Smooth muscle cell (in vitro differentiated cells): ENCODE measurements at regions not wholly inside any gene's neighbourhood (a gene's known extent, or its start where the extent isn't known, plus 50 kb on each side); places are given as distances from the start of the nearest gene placed in this dataset.

ENCODE experiments used
- DNase-seq: peaks from one replicate; lab custom pipeline; 2025; ENCODE audit not compliant: unreplicated experiment; lab: John Stamatoyannopoulos, UW
- H2AFZ ChIP-seq: fragments of 200-600 bp; sonication (generic); 2 replicates; pipeline ENCODE4 v1.6.0; 2016; ENCODE audit warnings: antibody characterized with exemption, low read depth, mild to moderate bottlenecking
- H3F3A ChIP-seq: fragments of 200-600 bp; sonication (generic); 2 replicates; pipeline ENCODE4 v1.6.0; 2017; ENCODE audit warnings: antibody characterized with exemption, low read depth
- H3K27ac ChIP-seq: fragments of 200-600 bp; sonication (generic); 2 replicates; pipeline ENCODE4 v1.5.1; 2016; ENCODE audit warnings: low read depth, mild to moderate bottlenecking
- H3K27me3 ChIP-seq: fragments of 200-600 bp; sonication (generic); 2 replicates; pipeline ENCODE4 v1.6.1; 2016; ENCODE audit warnings: low read depth, mild to moderate bottlenecking
- H3K36me3 ChIP-seq: fragments of 200-600 bp; sonication (generic); 2 replicates; pipeline ENCODE4 v1.5.1; 2016; ENCODE audit warnings: low read depth
- H3K4me1 ChIP-seq: fragments of 200-600 bp; sonication (generic); 2 replicates; pipeline ENCODE4 v1.5.1; 2016; ENCODE audit warnings: low read depth
- H3K4me2 ChIP-seq: fragments of 200-600 bp; sonication (generic); 2 replicates; pipeline ENCODE4 v1.6.0; 2016; ENCODE audit warnings: mild to moderate bottlenecking
- H3K4me3 ChIP-seq: fragments of 200-600 bp; sonication (generic); 2 replicates; pipeline ENCODE4 v1.5.1; 2016; ENCODE audit warnings: mild to moderate bottlenecking
- H3K79me2 ChIP-seq: fragments of 200-600 bp; sonication (generic); 2 replicates; pipeline ENCODE4 v1.6.0; 2016; ENCODE audit warnings: low read depth, mild to moderate bottlenecking
- H3K9ac ChIP-seq: fragments of 200-600 bp; sonication (generic); 2 replicates; pipeline ENCODE4 v1.6.0; 2016; ENCODE audit warnings: low read depth
- H3K9me3 ChIP-seq: fragments of 200-600 bp; sonication (generic); replicated peaks from 2 replicates; pipeline ENCODE4 v1.5.1; 2016; ENCODE audit warnings: low read depth
- H4K20me1 ChIP-seq: fragments of 200-600 bp; sonication (generic); 2 replicates; pipeline ENCODE4 v1.6.0; 2016; ENCODE audit warnings: low read depth
- CTCF ChIP-seq: fragments of 200-600 bp; sonication (generic); IDR thresholded peaks from 2 replicates; pipeline ENCODE4 v1.5.1; 2017; ENCODE audit warnings: borderline replicate concordance, mild to moderate bottlenecking, antibody characterized with exemption; ENCODE audit not compliant: insufficient read depth, poor library complexity, severe bottlenecking
- WGBS: methylation state at CpG from one replicate; pipeline ENCODE4 v1.1.7; 2016; ENCODE audit warnings: low lambda C conversion rate; 5-methylcytosine and 5-hydroxymethylcytosine counted together

DNA sequence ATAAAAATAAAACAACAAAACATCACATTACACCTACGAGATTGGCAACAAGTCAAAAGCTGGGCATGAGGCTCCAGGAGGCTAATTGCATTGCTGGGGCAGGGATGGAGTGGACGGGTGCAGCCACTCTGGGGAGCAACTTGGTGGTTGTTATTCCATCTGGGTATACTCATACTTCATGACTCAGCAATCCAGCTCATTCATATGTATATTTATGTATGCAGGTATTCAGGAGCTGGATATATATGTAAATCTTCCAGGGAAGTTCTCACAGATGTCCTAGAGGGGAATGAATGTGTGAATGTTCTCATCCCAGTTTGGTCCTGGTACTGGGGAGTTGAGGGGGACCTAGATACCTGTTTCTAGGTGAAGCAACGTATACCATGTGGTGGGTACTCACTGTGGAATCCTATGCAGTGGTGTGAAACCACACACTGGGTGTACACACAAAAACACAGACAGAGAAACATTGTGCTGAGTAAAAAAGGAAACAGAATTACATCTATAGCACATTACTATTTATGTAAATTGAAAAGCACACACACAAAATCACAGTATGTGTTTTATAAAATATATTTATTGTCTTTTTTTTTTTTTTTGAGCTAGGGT is 79.7 kb upstream of the RAB4A start:
- no peak for DNase-seq
- Histone ChIP-seq H3K4me2 (no peak overlapping the region), H3K27ac (no peak overlapping the region), H3K36me3 (no peaks in the 10 kb centered on the region), H3K27me3 (no peaks in the 10 kb centered on the region), H3K4me3 (no peak overlapping the region), H3K9me3 (no peaks in the 10 kb centered on the region), H3F3A (no peaks in the 10 kb centered on the region), H3K79me2 (no peaks in the 10 kb centered on the region), H3K4me1 (no peaks in the 10 kb centered on the region), H4K20me1 (no peaks in the 10 kb centered on the region), H2AFZ (no peak overlapping the region), H3K9ac (no peak overlapping the region)
- WGBS, result 78% methylated on average over 3 of the region's 3 CpGs
- no peak for TF ChIP-seq CTCF

- DNase-seq, result no peak
- Histone ChIP-seq H3K27me3 (no peaks in the 10 kb centered on the region), H4K20me1 (no peaks in the 10 kb centered on the region), H3K9ac (no peak overlapping the region), H3K9me3 (no peaks in the 10 kb centered on the region), H3K4me3 (no peak overlapping the region), H3K79me2 (no peaks in the 10 kb centered on the region), H3K4me2 (no peak overlapping the region), H3F3A (peaks cover 3% of the 10 kb centered on the region), H3K27ac (no peak overlapping the region), H3K36me3 (no peaks in the 10 kb centered on the region), H2AFZ (no peak overlapping the region), H3K4me1 (no peaks in the 10 kb centered on the region)
- no peak for TF ChIP-seq CTCF
- 34% methylated on average over 1 of the region's 1 CpG for WGBS
These were observed 78.9 kb upstream of the RAB4A start for GRCh38 chr1:229192031-229192430.

- H3K79me2 ChIP-seq, result no peaks in the 10 kb centered on the region
- H2AFZ ChIP-seq, result no peak overlapping the region
- no peak overlapping the region for H3K27ac ChIP-seq
- no peak for TF ChIP-seq CTCF
- no peaks in the 10 kb centered on the region for H3K27me3 ChIP-seq
- H3F3A ChIP-seq, result peaks cover 11% of the 10 kb centered on the region
- 84% methylated on average over 4 of the region's 4 CpGs for WGBS
- no peaks in the 10 kb centered on the region for H4K20me1 ChIP-seq
- no peak overlapping the region for H3K4me3 ChIP-seq
- no peak overlapping the region for H3K4me2 ChIP-seq
- no peak for DNase-seq
- H3K4me1 ChIP-seq, result no peaks in the 10 kb centered on the region
- H3K9me3 ChIP-seq, result no peaks in the 10 kb centered on the region
- H3K9ac ChIP-seq, result no peak overlapping the region
- H3K36me3 ChIP-seq, result no peaks in the 10 kb centered on the region
These were observed 78.1 kb upstream of the RAB4A start for GRCh38 chr1:229192853-229193252.

GRCh38 chr1:229194096-229194495 is 76.8 kb upstream of the RAB4A start:
- H3K9me3 ChIP-seq, result no peaks in the 10 kb centered on the region
- H3K9ac ChIP-seq, result no peak overlapping the region
- H3K27me3 ChIP-seq, result no peaks in the 10 kb centered on the region
- no peak for DNase-seq
- H3K4me2 ChIP-seq, result no peak overlapping the region
- 86% methylated on average over 9 of the region's 9 CpGs for WGBS
- no peaks in the 10 kb centered on the region for H3K36me3 ChIP-seq
- H3F3A ChIP-seq, result peaks cover 14% of the 10 kb centered on the region
- H3K27ac ChIP-seq, result no peak overlapping the region
- no peak overlapping the region for H2AFZ ChIP-seq
- no peaks in the 10 kb centered on the region for H3K79me2 ChIP-seq
- TF ChIP-seq CTCF, result no peak
- H4K20me1 ChIP-seq, result no peaks in the 10 kb centered on the region
- H3K4me1 ChIP-seq, result no peaks in the 10 kb centered on the region
- no peak overlapping the region for H3K4me3 ChIP-seq
